ENCODE measurements at regions not wholly inside any gene's neighbourhood (a gene's known extent, or its start where the extent isn't known, plus 50 kb on each side); places are given as distances from the start of the nearest gene placed in this dataset.

GRCh38 chr3:180335050-180335449 lies 266.9 kb upstream of the TTC14 start:
- no peak for TF ChIP-seq EZH2 (IDR thresholded peaks at IDR 0.05; ENCODE audit: insufficient read depth, poor library complexity, severe bottlenecking)
- no peak for TF ChIP-seq EZH2phosphoT487 (IDR thresholded peaks at IDR 0.05; ENCODE audit: insufficient read depth, low read depth)
